Trophoblast cell (in vitro differentiated cells and primary cell): ENCODE measurements at regions not wholly inside any gene's neighbourhood (a gene's known extent, or its start where the extent isn't known, plus 50 kb on each side); places are given as distances from the start of the nearest gene placed in this dataset.

Source experiments
- DNase-seq, 2 donors: peaks; one replicate each; pipeline ENCODE4 v3.0.0-alpha.2; 2016
- H2AFZ ChIP-seq: 2 replicates; pipeline ENCODE4 v1.6.1; 2013; ENCODE audit warnings: low read length, moderate library complexity, mild to moderate bottlenecking; ENCODE audit not compliant: insufficient read depth, poor library complexity
- H2AK5ac ChIP-seq: 2 replicates; pipeline ENCODE4 v1.6.1; 2013; ENCODE audit warnings: mild to moderate bottlenecking, low read length
- H2BK120ac ChIP-seq: 2 replicates; pipeline ENCODE4 v1.6.1; 2013; ENCODE audit warnings: low read length, mild to moderate bottlenecking, moderate library complexity; ENCODE audit not compliant: insufficient read depth, poor library complexity
- H2BK12ac ChIP-seq: 2 replicates; pipeline ENCODE4 v1.6.1; 2013; ENCODE audit warnings: mild to moderate bottlenecking, low read length, moderate library complexity
- H2BK5ac ChIP-seq: 2 replicates; pipeline ENCODE4 v1.6.1; 2013; ENCODE audit warnings: low read length, low read depth, moderate library complexity, mild to moderate bottlenecking; ENCODE audit not compliant: poor library complexity
- H3K14ac ChIP-seq: 2 replicates; pipeline ENCODE4 v1.6.1; 2013; ENCODE audit warnings: mild to moderate bottlenecking, low read length
- H3K18ac ChIP-seq: 2 replicates; pipeline ENCODE4 v1.6.1; 2013; ENCODE audit warnings: mild to moderate bottlenecking, low read length
- H3K23ac ChIP-seq: 2 replicates; pipeline ENCODE4 v1.6.1; 2013; ENCODE audit warnings: low read length
- H3K27ac ChIP-seq: 2 replicates; pipeline ENCODE4 v1.5.1; 2013; ENCODE audit warnings: low read depth, mild to moderate bottlenecking, inconsistent platforms, low read length, moderate library complexity
- H3K27me3 ChIP-seq: 2 replicates; pipeline ENCODE4 v1.6.1; 2013; ENCODE audit warnings: inconsistent platforms, mild to moderate bottlenecking, low read length, moderate library complexity; ENCODE audit not compliant: insufficient read depth
- H3K36me3 ChIP-seq, 2 experiments: 1 replicate in 1 of 2; 2 replicates in 1 of 2; pipeline ENCODE4 v1.6.1; 2013; ENCODE audit warnings: low read length in 2 of 2, mild to moderate bottlenecking in 2 of 2, moderate library complexity in 1 of 2; ENCODE audit not compliant: insufficient read depth in 2 of 2, control insufficient read depth in 1 of 2
- H3K4ac ChIP-seq: 2 replicates; pipeline ENCODE4 v1.6.1; 2013; ENCODE audit warnings: low read depth, mild to moderate bottlenecking, low read length, moderate library complexity
- H3K4me1 ChIP-seq, 2 experiments: 1 replicate in 1 of 2; 2 replicates in 1 of 2; pipeline ENCODE4 v1.6.1; 2013; ENCODE audit warnings: low read length in 2 of 2, mild to moderate bottlenecking in 2 of 2, moderate library complexity in 1 of 2; ENCODE audit not compliant: insufficient read depth in 2 of 2, control insufficient read depth in 1 of 2
- H3K4me2 ChIP-seq: 2 replicates; pipeline ENCODE4 v1.6.1; 2013; ENCODE audit warnings: inconsistent platforms, mild to moderate bottlenecking, low read length, moderate library complexity
- H3K4me3 ChIP-seq: 2 replicates; pipeline ENCODE4 v1.5.1; 2013; ENCODE audit warnings: mild to moderate bottlenecking, low read depth, low read length, inconsistent platforms
- H3K79me1 ChIP-seq: one replicate; pipeline ENCODE4 v1.6.1; 2013; ENCODE audit warnings: low read length
- H3K79me2 ChIP-seq: 2 replicates; pipeline ENCODE4 v1.6.1; 2013; ENCODE audit warnings: low read length, mild to moderate bottlenecking; ENCODE audit not compliant: control insufficient read depth, insufficient read depth, poor library complexity
- H3K9ac ChIP-seq: 2 replicates; pipeline ENCODE4 v1.6.1; 2013; ENCODE audit warnings: mild to moderate bottlenecking, low read length
- H3K9me3 ChIP-seq: 2 replicates; pipeline ENCODE4 v1.6.1; 2013; ENCODE audit warnings: low read depth, mild to moderate bottlenecking, control low read depth, inconsistent platforms, low read length; ENCODE audit not compliant: insufficient read depth
- H4K12ac ChIP-seq: 2 replicates; pipeline ENCODE4 v1.6.1; 2013; ENCODE audit warnings: low read depth, mild to moderate bottlenecking, low read length, moderate library complexity
- H4K8ac ChIP-seq: 2 replicates; pipeline ENCODE4 v1.6.1; 2013; ENCODE audit warnings: low read depth, mild to moderate bottlenecking, low read length, moderate library complexity
- H4K91ac ChIP-seq: one replicate; pipeline ENCODE4 v1.6.1; 2013; ENCODE audit warnings: low read depth, mild to moderate bottlenecking, low read length, moderate library complexity
- WGBS: extraction: QIAGEN DNeasy Blood & Tissue Kit; methylation state at CpG from one replicate; pipeline ENCODE4 v1.1.7; 2013; ENCODE audit warnings: missing lambda C conversion rate; ENCODE audit not compliant: insufficient read length, insufficient coverage; ENCODE audit errors: extremely low coverage; 5-methylcytosine and 5-hydroxymethylcytosine counted together

GRCh38 chr4:113835005-113835404 lies 73.5 kb upstream of the CAMK2D start:
- no peak overlapping the region for H3K27ac ChIP-seq
- no peak overlapping the region for H4K91ac ChIP-seq
- no peak overlapping the region for H4K12ac ChIP-seq
- DNase-seq: no peak
- H2AFZ ChIP-seq: no peak overlapping the region
- WGBS: no CpG with 5 or more reads among the region's 1 CpG
- H2AK5ac ChIP-seq: no peak overlapping the region
- no peak overlapping the region for H2BK12ac ChIP-seq
- no peak overlapping the region for H3K23ac ChIP-seq
- H3K79me2 ChIP-seq: no peaks in the 10 kb centered on the region
- no peak overlapping the region for H3K4me3 ChIP-seq
- no peak overlapping the region for H3K4ac ChIP-seq
- no peaks in the 10 kb centered on the region for H3K4me1 ChIP-seq
- no peaks in the 10 kb centered on the region for H3K27me3 ChIP-seq
- no peak overlapping the region for H3K14ac ChIP-seq
- no peak overlapping the region for H2BK5ac ChIP-seq
- no peaks in the 10 kb centered on the region for H3K9me3 ChIP-seq
- no peaks in the 10 kb centered on the region for H3K79me1 ChIP-seq
- no peak overlapping the region for H2BK120ac ChIP-seq
- no peak overlapping the region for H3K18ac ChIP-seq
- H3K4me2 ChIP-seq: no peak overlapping the region
- H4K8ac ChIP-seq: no peak overlapping the region
- no peak overlapping the region for H3K9ac ChIP-seq
- no peaks in the 10 kb centered on the region for H3K36me3 ChIP-seq

GRCh38 chr4:113834298-113834697 lies 72.8 kb upstream of the CAMK2D start:
- no peak for DNase-seq
- H3K4me1 ChIP-seq: no peaks in the 10 kb centered on the region

GRCh38 chr4:113832803-113833202 lies 71.3 kb upstream of the CAMK2D start:
- Histone ChIP-seq H2AK5ac (no peak overlapping the region), H3K4me1 (no peaks in the 10 kb centered on the region), H3K18ac (no peak overlapping the region), H3K79me2 (no peaks in the 10 kb centered on the region), H2BK12ac (no peak overlapping the region), H4K91ac (no peak overlapping the region), H4K8ac (no peak overlapping the region), H3K9me3 (no peaks in the 10 kb centered on the region), H3K23ac (no peak overlapping the region), H3K4me2 (no peak overlapping the region), H2AFZ (no peak overlapping the region), H2BK120ac (no peak overlapping the region), H3K9ac (no peak overlapping the region), H3K27ac (no peak overlapping the region), H3K79me1 (no peaks in the 10 kb centered on the region), H4K12ac (no peak overlapping the region), H3K36me3 (no peaks in the 10 kb centered on the region), H3K27me3 (no peaks in the 10 kb centered on the region), H3K4ac (no peak overlapping the region), H2BK5ac (no peak overlapping the region), H3K4me3 (no peak overlapping the region), H3K14ac (no peak overlapping the region)
- no CpG with 5 or more reads among the region's 4 CpGs for WGBS
- no peak for DNase-seq

More at GRCh38 chr4:113834298-113834697, 72.8 kb upstream of the CAMK2D start:
- no peak overlapping the region for H2AFZ ChIP-seq
- H3K14ac ChIP-seq: no peak overlapping the region
- no peaks in the 10 kb centered on the region for H3K9me3 ChIP-seq
- H3K23ac ChIP-seq: no peak overlapping the region
- no CpG with 5 or more reads among the region's 3 CpGs for WGBS
- no peaks in the 10 kb centered on the region for H3K27me3 ChIP-seq
- no peak overlapping the region for H3K4me3 ChIP-seq
- no peaks in the 10 kb centered on the region for H3K36me3 ChIP-seq
- H2BK120ac ChIP-seq: no peak overlapping the region
- no peak overlapping the region for H3K27ac ChIP-seq
- H2BK5ac ChIP-seq: no peak overlapping the region
- no peaks in the 10 kb centered on the region for H3K79me1 ChIP-seq
- H4K12ac ChIP-seq: no peak overlapping the region
- H4K8ac ChIP-seq: no peak overlapping the region
- H4K91ac ChIP-seq: no peak overlapping the region
- H2AK5ac ChIP-seq: no peak overlapping the region
- no peak overlapping the region for H2BK12ac ChIP-seq
- H3K79me2 ChIP-seq: no peaks in the 10 kb centered on the region
- no peak overlapping the region for H3K4me2 ChIP-seq
- H3K18ac ChIP-seq: no peak overlapping the region
- H3K4ac ChIP-seq: no peak overlapping the region
- H3K9ac ChIP-seq: no peak overlapping the region

- no peaks in the 10 kb centered on the region for H3K27me3 ChIP-seq
Observed at GRCh38 chr4:113831457-113831856, 69.9 kb upstream of the CAMK2D start.

More at GRCh38 chr4:113831457-113831856, 69.9 kb upstream of the CAMK2D start:
- Histone ChIP-seq H2BK120ac (no peak overlapping the region), H3K4me3 (no peak overlapping the region), H3K9ac (no peak overlapping the region), H2BK5ac (no peak overlapping the region), H4K8ac (no peak overlapping the region), H2BK12ac (no peak overlapping the region), H4K91ac (no peak overlapping the region), H3K4me2 (no peak overlapping the region), H3K9me3 (no peaks in the 10 kb centered on the region), H3K4ac (no peak overlapping the region), H3K27ac (no peak overlapping the region), H3K4me1 (no peaks in the 10 kb centered on the region), H3K18ac (no peak overlapping the region), H3K36me3 (no peaks in the 10 kb centered on the region), H2AFZ (no peak overlapping the region), H3K23ac (no peak overlapping the region), H3K79me2 (no peaks in the 10 kb centered on the region), H4K12ac (no peak overlapping the region), H3K14ac (no peak overlapping the region), H3K79me1 (no peaks in the 10 kb centered on the region), H2AK5ac (no peak overlapping the region)
- no peak for DNase-seq
